DOHH2 (cell line): ENCODE measurements at regions not wholly inside any gene's neighbourhood (a gene's known extent, or its start where the extent isn't known, plus 50 kb on each side); places are given as distances from the start of the nearest gene placed in this dataset.
"Not testable (repeated sequence)": the region's sequence is repeated elsewhere in the genome, so short reads cannot be mapped to it uniquely, and the experiment has no call there.

Experiments used
- H3F3A ChIP-seq: fragments of 200-600 bp; sonication (generic), shearing (Covaris generic); 2 replicates; pipeline ENCODE4 v1.6.0; 2016; ENCODE audit warnings: antibody characterized with exemption, mild to moderate bottlenecking; ENCODE audit not compliant: control insufficient read depth, insufficient read depth
- H3K27ac ChIP-seq: fragments of 200-600 bp; sonication (generic); 2 replicates; pipeline ENCODE4 v1.5.1; 2014; ENCODE audit warnings: low read depth, mild to moderate bottlenecking, low read length, moderate library complexity
- H3K27me3 ChIP-seq: fragments of 200-600 bp; sonication (generic); 2 replicates; pipeline ENCODE4 v1.6.1; 2014; ENCODE audit warnings: mild to moderate bottlenecking, low read length, mixed read lengths; ENCODE audit not compliant: control insufficient read depth
- H3K36me3 ChIP-seq: fragments of 200-600 bp; sonication (generic); 2 replicates; pipeline ENCODE4 v1.6.1; 2014; ENCODE audit warnings: mild to moderate bottlenecking, low read length, moderate library complexity, mixed read lengths; ENCODE audit not compliant: control insufficient read depth
- H3K4me1 ChIP-seq: fragments of 200-600 bp; sonication (generic); 2 replicates; pipeline ENCODE4 v1.6.1; 2014; ENCODE audit warnings: mild to moderate bottlenecking, low read length, mixed read lengths; ENCODE audit not compliant: control insufficient read depth
- H3K4me2 ChIP-seq: fragments of 200-600 bp; sonication (generic); 2 replicates; pipeline ENCODE4 v1.6.0; 2014; ENCODE audit warnings: mild to moderate bottlenecking, low read length, moderate library complexity
- H3K4me3 ChIP-seq: fragments of 200-600 bp; sonication (generic); 2 replicates; pipeline ENCODE4 v1.5.1; 2014; ENCODE audit warnings: mild to moderate bottlenecking, low read length, mixed read lengths
- H3K79me2 ChIP-seq: fragments of 200-600 bp; sonication (generic); 2 replicates; pipeline ENCODE4 v1.6.1; 2014; ENCODE audit warnings: mild to moderate bottlenecking, low read length, mixed read lengths; ENCODE audit not compliant: control insufficient read depth
- H3K9me2 ChIP-seq: fragments of 200-600 bp; sonication (generic); replicated peaks from 2 replicates; pipeline ENCODE4 v1.6.1; 2014; ENCODE audit warnings: mild to moderate bottlenecking, low read length, mixed read lengths; ENCODE audit not compliant: control insufficient read depth
- H3K9me3 ChIP-seq: fragments of 200-600 bp; sonication (generic); 2 replicates; pipeline ENCODE4 v1.6.1; 2014; ENCODE audit warnings: antibody characterized with exemption, low read length, mixed read lengths; ENCODE audit not compliant: control insufficient read depth, insufficient read depth
- H4K20me1 ChIP-seq: fragments of 200-600 bp; sonication (generic); 2 replicates; pipeline ENCODE4 v1.6.0; 2014; ENCODE audit warnings: low read depth, mild to moderate bottlenecking, antibody characterized with exemption, low read length, moderate library complexity; ENCODE audit not compliant: control insufficient read depth, insufficient read depth
- EZH2phosphoT487 ChIP-seq: fragments of 200-600 bp; sonication (generic); IDR thresholded peaks from 2 replicates; pipeline ENCODE4 v1.6.1; 2017; ENCODE audit warnings: borderline replicate concordance, mild to moderate bottlenecking, antibody characterized with exemption, low read length, moderate library complexity, mixed read lengths
- TF ChIP-seq, protein P1 (sequence below): fragments of 200-600 bp; sonication (generic); IDR thresholded peaks from one replicate; pipeline ENCODE4 v1.5.1; 2014; ENCODE audit warnings: antibody characterized with exemption, mild to moderate bottlenecking, low read depth, low read length; ENCODE audit not compliant: poor library complexity, severe bottlenecking

GRCh38 chr12:34304546-34304945, 282.2 kb downstream of the ALG10 start:
- Histone ChIP-seq H3K4me3 (no peak overlapping the region), H3K9me2 (no peaks in the 10 kb centered on the region), H3K27me3 (no peaks in the 10 kb centered on the region), H3K27ac (no peak overlapping the region), H4K20me1 (no peaks in the 10 kb centered on the region), H3K4me1 (no peaks in the 10 kb centered on the region), H3K36me3 (no peaks in the 10 kb centered on the region), H3K9me3 (peaks cover 59% of the 10 kb centered on the region; the same call in 1 of the 2 replicates), H3F3A (no peaks in the 10 kb centered on the region), H3K79me2 (no peaks in the 10 kb centered on the region), H3K4me2 (no peak overlapping the region)
- TF ChIP-seq EZH2phosphoT487: no peak
- TF ChIP-seq, protein P1, sequence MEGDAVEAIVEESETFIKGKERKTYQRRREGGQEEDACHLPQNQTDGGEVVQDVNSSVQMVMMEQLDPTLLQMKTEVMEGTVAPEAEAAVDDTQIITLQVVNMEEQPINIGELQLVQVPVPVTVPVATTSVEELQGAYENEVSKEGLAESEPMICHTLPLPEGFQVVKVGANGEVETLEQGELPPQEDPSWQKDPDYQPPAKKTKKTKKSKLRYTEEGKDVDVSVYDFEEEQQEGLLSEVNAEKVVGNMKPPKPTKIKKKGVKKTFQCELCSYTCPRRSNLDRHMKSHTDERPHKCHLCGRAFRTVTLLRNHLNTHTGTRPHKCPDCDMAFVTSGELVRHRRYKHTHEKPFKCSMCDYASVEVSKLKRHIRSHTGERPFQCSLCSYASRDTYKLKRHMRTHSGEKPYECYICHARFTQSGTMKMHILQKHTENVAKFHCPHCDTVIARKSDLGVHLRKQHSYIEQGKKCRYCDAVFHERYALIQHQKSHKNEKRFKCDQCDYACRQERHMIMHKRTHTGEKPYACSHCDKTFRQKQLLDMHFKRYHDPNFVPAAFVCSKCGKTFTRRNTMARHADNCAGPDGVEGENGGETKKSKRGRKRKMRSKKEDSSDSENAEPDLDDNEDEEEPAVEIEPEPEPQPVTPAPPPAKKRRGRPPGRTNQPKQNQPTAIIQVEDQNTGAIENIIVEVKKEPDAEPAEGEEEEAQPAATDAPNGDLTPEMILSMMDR: no peak

GRCh38 chr12:34305176-34305575, 282.9 kb downstream of the ALG10 start:
- Histone ChIP-seq H3K9me3 (peaks cover 56% of the 10 kb centered on the region; the same call in 1 of the 2 replicates), H3K27ac (no peak overlapping the region), H3K36me3 (no peaks in the 10 kb centered on the region), H3K4me1 (no peaks in the 10 kb centered on the region), H3K4me2 (no peak overlapping the region), H3K79me2 (no peaks in the 10 kb centered on the region), H3K4me3 (no peak overlapping the region), H3F3A (no peaks in the 10 kb centered on the region), H3K27me3 (no peaks in the 10 kb centered on the region), H3K9me2 (no peaks in the 10 kb centered on the region), H4K20me1 (no peaks in the 10 kb centered on the region)
- no peak for TF ChIP-seq EZH2phosphoT487
- TF ChIP-seq, protein P1: no peak

DNA sequence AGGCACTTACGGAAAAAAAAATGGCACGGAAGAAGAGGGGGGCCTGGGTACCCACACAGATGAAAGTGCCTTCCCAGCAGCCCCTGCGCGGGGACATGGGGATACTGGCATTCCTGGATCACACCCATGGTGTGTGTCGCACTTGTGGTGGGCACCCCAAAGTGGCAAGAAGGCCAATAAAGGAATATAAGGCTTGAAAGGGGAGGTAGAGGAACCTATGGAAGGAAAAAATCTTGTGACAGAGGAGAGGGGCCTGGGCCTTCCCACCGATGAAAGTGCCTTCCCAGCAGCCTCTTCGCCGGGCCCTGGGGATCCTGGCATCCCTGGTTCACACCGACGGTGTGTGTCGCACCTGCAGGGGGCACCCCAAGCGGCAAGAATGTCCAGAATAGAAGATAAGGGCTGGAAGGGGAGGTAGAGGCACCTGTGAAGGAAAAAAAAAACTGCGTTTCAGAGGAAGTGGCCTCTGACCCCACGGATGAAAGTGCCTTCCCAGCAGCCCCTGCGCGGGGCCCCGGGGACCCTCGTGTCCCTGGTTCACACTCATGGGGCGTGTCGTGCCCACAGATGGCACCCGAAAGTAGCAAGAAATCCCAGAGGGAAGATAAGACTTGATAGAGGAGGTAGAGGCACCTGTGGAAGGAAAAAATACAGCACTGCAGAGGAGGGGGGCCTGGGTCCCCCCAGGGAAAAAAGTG, 284.0 kb downstream of the ALG10 start:
- Histone ChIP-seq H3K79me2 (no peaks in the 10 kb centered on the region), H3K27me3 (no peaks in the 10 kb centered on the region), H3K4me2 (no peak overlapping the region)

DNA sequence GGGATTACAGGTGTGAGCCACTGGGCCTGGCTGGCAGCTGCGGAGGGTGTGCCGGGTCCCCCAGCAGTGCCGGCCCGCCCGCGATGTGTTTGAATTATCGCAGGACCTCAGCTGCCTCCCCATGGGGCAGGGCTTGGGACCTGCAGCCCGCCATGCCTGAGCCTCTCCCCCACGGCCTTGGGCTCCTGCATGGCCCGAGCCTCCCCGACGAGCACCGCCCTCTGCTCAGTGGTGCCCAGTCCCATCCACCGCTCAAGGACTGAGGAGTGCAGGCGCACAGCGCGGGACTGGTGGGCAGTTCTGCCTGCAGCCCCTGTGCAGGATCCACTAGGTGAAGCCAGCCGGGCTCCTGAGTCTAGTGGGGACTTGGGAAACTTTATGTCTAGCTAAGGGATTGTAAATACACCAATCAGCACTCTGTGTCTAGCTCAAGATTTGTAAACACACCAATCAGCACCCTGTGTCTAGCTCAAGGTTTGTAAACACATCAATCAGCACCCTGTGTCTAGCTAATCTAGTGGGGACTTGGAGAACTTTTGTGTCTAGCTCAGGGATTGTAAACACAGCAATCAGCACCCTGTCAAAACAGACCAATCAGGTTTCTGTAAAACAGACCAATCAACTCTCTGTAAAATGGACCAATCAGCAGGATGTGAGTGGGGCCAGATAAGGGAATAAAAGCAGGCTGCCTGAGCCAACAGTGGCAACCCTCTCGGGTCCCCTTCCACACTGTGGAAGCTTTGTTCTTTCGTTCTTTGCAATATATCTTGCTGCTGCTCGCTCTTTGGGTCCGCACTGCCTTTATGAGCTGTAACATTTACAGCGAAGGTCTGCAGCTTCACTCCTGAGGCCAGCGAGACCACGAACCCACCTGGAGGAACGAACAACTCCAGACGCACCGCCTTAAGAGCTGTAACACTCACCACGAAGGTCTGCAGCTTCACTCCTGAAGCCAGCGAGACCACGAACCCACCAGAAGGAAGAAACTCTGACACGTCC, 287.8 kb downstream of the ALG10 start:
- H3K36me3 ChIP-seq, H3K4me2 ChIP-seq, H4K20me1 ChIP-seq, H3K9me2 ChIP-seq, H3K27ac ChIP-seq, H3K4me3 ChIP-seq, H3F3A ChIP-seq, H3K4me1 ChIP-seq, H3K79me2 ChIP-seq, H3K27me3 ChIP-seq: not testable (repeated sequence)
- H3K9me3 ChIP-seq: peaks cover 23% of the 10 kb centered on the region; the same call in 1 of the 2 replicates

More for the DNA sequence above, 284.0 kb downstream of the ALG10 start:
- Histone ChIP-seq H3F3A (no peaks in the 10 kb centered on the region), H3K4me1 (no peaks in the 10 kb centered on the region), H4K20me1 (no peaks in the 10 kb centered on the region), H3K9me3 (peaks cover 50% of the 10 kb centered on the region; the same call in 1 of the 2 replicates), H3K27ac (no peak overlapping the region), H3K4me3 (no peak overlapping the region), H3K9me2 (no peaks in the 10 kb centered on the region), H3K36me3 (no peaks in the 10 kb centered on the region)
- TF ChIP-seq EZH2phosphoT487: no peak
- TF ChIP-seq, protein P1: no peak
